Transverse colon (tissue), 4 donors: ENCODE measurements at regions not wholly inside any gene's neighbourhood (a gene's known extent, or its start where the extent isn't known, plus 50 kb on each side); places are given as distances from the start of the nearest gene placed in this dataset.

Experiments
- CTCF ChIP-seq, 5 experiments: fragments of 200-600 bp in 3 of 5; fragments of 450-650 bp in 2 of 5; sonication (generic) in 3 of 5; IDR thresholded peaks; 1 replicate in 2 of 5; 2 replicates in 3 of 5; pipeline ENCODE4 v1.5.1; 2016 to 2017; ENCODE audit warnings: antibody characterized with exemption in 5 of 5, inconsistent platforms in 3 of 5, mild to moderate bottlenecking in 2 of 5, moderate library complexity in 1 of 5
- EP300 ChIP-seq: sonication (generic); formaldehyde crosslinking; IDR thresholded peaks from one replicate; pipeline ENCODE4 v1.6.1; 2017; ENCODE audit warnings: antibody characterized with exemption, low read depth
- POLR2A ChIP-seq: fragments of 450-650 bp; IDR thresholded peaks from one replicate; pipeline ENCODE4 v1.6.1; 2016; ENCODE audit warnings: antibody characterized with exemption, mild to moderate bottlenecking, moderate library complexity
- POLR2AphosphoS5 ChIP-seq, 3 donors: sonication (generic); formaldehyde crosslinking; IDR thresholded peaks; one replicate each; pipeline ENCODE4 v1.6.1; 2016; ENCODE audit warnings: antibody characterized with exemption in 3 of 3

- no peak for TF ChIP-seq POLR2A
- TF ChIP-seq EP300, result no peak
- no peak for TF ChIP-seq CTCF (IDR thresholded peaks at IDR 0.05)
- TF ChIP-seq POLR2AphosphoS5 (IDR thresholded peaks at IDR 0.05), result no peak
These were observed 110.5 kb upstream of the FUT8 start for GRCh38 chr14:65301862-65302539.
